Stomach (tissue), 8 donors: ENCODE measurements at regions not wholly inside any gene's neighbourhood (a gene's known extent, or its start where the extent isn't known, plus 50 kb on each side); places are given as distances from the start of the nearest gene placed in this dataset.

ENCODE experiments used
- DNase-seq, 2 donors: peaks; one replicate each; pipeline versions ENCODE4 v3.0.0 to v3.0.0-alpha.2; 2013 to 2019
- H3K27ac ChIP-seq, 5 donors: fragments of 200-600 bp in 4 of 5; sonication (generic) in 4 of 5; one replicate each; pipeline ENCODE4 v1.5.1; 2013 to 2019; ENCODE audit warnings: mild to moderate bottlenecking in 1 of 5, moderate library complexity in 1 of 5
- H3K27me3 ChIP-seq, 3 donors: fragments of 200-600 bp; sonication (generic); one replicate each; pipeline ENCODE4 v1.5.1; 2017 to 2019; ENCODE audit warnings: mixed run types in 1 of 3
- H3K36me3 ChIP-seq, 4 donors: fragments of 200-600 bp; sonication (generic); 1 replicate in 3 of 4; 2 replicates in 1 of 4; pipeline ENCODE4 v1.5.1; 2016 to 2019
- H3K4me1 ChIP-seq, 4 donors: fragments of 200-600 bp; sonication (generic); one replicate each; pipeline ENCODE4 v1.5.1; 2016 to 2019
- H3K4me3 ChIP-seq, 4 donors: fragments of 200-600 bp; sonication (generic) in 3 of 4; one replicate each; pipeline ENCODE4 v1.5.1; 2016 to 2019; ENCODE audit warnings: mild to moderate bottlenecking in 1 of 4
- H3K9me3 ChIP-seq, 4 donors: fragments of 200-600 bp; sonication (generic); one replicate each; pipeline ENCODE4 v1.5.1; 2016 to 2019
- CTCF ChIP-seq, 7 experiments: fragments of 450-650 bp in 4 of 7; fragments of 200-600 bp in 3 of 7; sonication (generic) in 3 of 7; IDR thresholded peaks; one replicate each; pipeline ENCODE4 v1.5.1; 2016 to 2019; ENCODE audit warnings: antibody characterized with exemption in 7 of 7, control low read depth in 2 of 7, mild to moderate bottlenecking in 1 of 7
- EP300 ChIP-seq: sonication (generic); formaldehyde crosslinking; IDR thresholded peaks from one replicate; pipeline ENCODE4 v1.6.1; 2017; ENCODE audit warnings: antibody characterized with exemption
- POLR2A ChIP-seq, 4 donors: fragments of 450-650 bp; IDR thresholded peaks; one replicate each; pipeline ENCODE4 v1.6.1; 2016; ENCODE audit warnings: antibody characterized with exemption in 4 of 4, control low read depth in 2 of 4, mild to moderate bottlenecking in 1 of 4, moderate library complexity in 1 of 4
- POLR2AphosphoS5 ChIP-seq, 3 donors: sonication (generic); formaldehyde crosslinking; IDR thresholded peaks; one replicate each; pipeline ENCODE4 v1.6.1; 2016; ENCODE audit warnings: antibody characterized with exemption in 3 of 3
- WGBS, 5 donors: extraction: QIAGEN DNeasy Blood & Tissue Kit in 3 of 5; methylation state at CpG; one replicate each; pipeline versions ENCODE4 v1.1.5 to v1.1.7; 2013 to 2018; 5-methylcytosine and 5-hydroxymethylcytosine counted together
- intact Hi-C: fragments of 100-400 bp; cut with DNase I; formaldehyde crosslinking; loops from one replicate; pipeline ENCODE4 v1.15.1; 2023; ENCODE audit warnings: low total_unique reads
- donor health status: healthy with polysubstance abuse.
- donor health status: Bipolar disorder and iron deficiency.
- donor health status: healthy.

GRCh38 chr10:43827853-43828252, 179.2 kb upstream of the ZNF32 start:
- H3K9me3 ChIP-seq: no peaks in the 10 kb centered on the region
- no peak overlapping the region for H3K27ac ChIP-seq
- intact Hi-C loops: no loop called here
- no peak overlapping the region for H3K4me3 ChIP-seq
- H3K4me1 ChIP-seq: peaks cover 0 to 18% (median 7%) of the 10 kb centered on the region in 4 donors
- TF ChIP-seq CTCF (IDR thresholded peaks at IDR 0.05) (no peak), EP300 (no peak), POLR2AphosphoS5 (IDR thresholded peaks at IDR 0.05) (no peak), POLR2A (IDR thresholded peaks at IDR 0.05) (no peak)
- H3K36me3 ChIP-seq: no peaks in the 10 kb centered on the region
- no peak for DNase-seq
- no peaks in the 10 kb centered on the region for H3K27me3 ChIP-seq
- WGBS, 5 donors: 85 to 96% (median 93%) methylated on average over 1 of the region's 1 CpG

- Histone ChIP-seq H3K4me1 (peaks cover 0 to 24% (median 14%) of the 10 kb centered on the region in 4 donors), H3K36me3 (no peaks in the 10 kb centered on the region), H3K27ac (peak overlapping the region in 1 of 5 donors; percentile 77), H3K27me3 (no peaks in the 10 kb centered on the region), H3K4me3 (no peak overlapping the region), H3K9me3 (no peaks in the 10 kb centered on the region)
- WGBS, 5 donors: 90 to 95% (median 93%) methylated on average over 14 to 22 of the region's 22 CpGs
- TF ChIP-seq POLR2A (IDR thresholded peaks at IDR 0.05) (no peak), EP300 (no peak)
- intact Hi-C loops: no loop called here
- no peak for DNase-seq
Observed at GRCh38 chr10:43825984-43826383, 177.3 kb upstream of the ZNF32 start.

- no peak for DNase-seq
- WGBS, 5 donors: 95 to 98% (median 96%) methylated on average over 12 to 20 of the region's 20 CpGs
- TF ChIP-seq EP300 (no peak), POLR2AphosphoS5 (IDR thresholded peaks at IDR 0.05) (no peak), CTCF (IDR thresholded peaks at IDR 0.05) (no peak), POLR2A (IDR thresholded peaks at IDR 0.05) (no peak)
- H3K4me1 ChIP-seq: peaks cover 0 to 24% (median 14%) of the 10 kb centered on the region in 4 donors
- no peak overlapping the region for H3K4me3 ChIP-seq
- no peaks in the 10 kb centered on the region for H3K27me3 ChIP-seq
- no peaks in the 10 kb centered on the region for H3K9me3 ChIP-seq
- H3K36me3 ChIP-seq: no peaks in the 10 kb centered on the region
- intact Hi-C loops: no loop called here
- H3K27ac ChIP-seq: peak overlapping the region in 4 of 5 donors; percentile 52 to 77 (median 66)
Observed at GRCh38 chr10:43825421-43825820, 176.7 kb upstream of the ZNF32 start.

- TF ChIP-seq EP300: no peak
- peak; percentile 2 to 29 (median 6) for TF ChIP-seq POLR2AphosphoS5 (IDR thresholded peaks at IDR 0.05)
- H3K4me3 ChIP-seq: no peak overlapping the region
- H3K27ac ChIP-seq: peak overlapping the region in 4 of 5 donors; percentile 52 to 77 (median 66)
- H3K36me3 ChIP-seq: no peaks in the 10 kb centered on the region
- peaks cover 0 to 24% (median 14%) of the 10 kb centered on the region in 4 donors for H3K4me1 ChIP-seq
- H3K9me3 ChIP-seq: no peaks in the 10 kb centered on the region
- intact Hi-C loops: no loop called here
- no peak for DNase-seq
- WGBS, 5 donors: 59 to 83% (median 76%) methylated on average over 7 of the region's 7 CpGs
- H3K27me3 ChIP-seq: no peaks in the 10 kb centered on the region
Observed at GRCh38 chr10:43824934-43825333, 176.3 kb upstream of the ZNF32 start.

- intact Hi-C loops: no loop called here
- H3K27me3 ChIP-seq: no peaks in the 10 kb centered on the region
- H3K4me3 ChIP-seq: no peak overlapping the region
- H3K27ac ChIP-seq: peak overlapping the region in 1 of 5 donors; percentile 27
- 39 to 50% (median 40%) methylated on average over 4 of the region's 4 CpGs for WGBS, 5 donors
- no peaks in the 10 kb centered on the region for H3K36me3 ChIP-seq
- H3K9me3 ChIP-seq: no peaks in the 10 kb centered on the region
- H3K4me1 ChIP-seq: peaks cover 0 to 24% (median 14%) of the 10 kb centered on the region in 4 donors
- TF ChIP-seq CTCF (IDR thresholded peaks at IDR 0.05) (no peak), POLR2AphosphoS5 (IDR thresholded peaks at IDR 0.05) (no peak), POLR2A (IDR thresholded peaks at IDR 0.05) (no peak), EP300 (no peak)
- peak in 1 of 2 donors; percentile 50 for DNase-seq
Observed at GRCh38 chr10:43822631-43823580, 174.2 kb upstream of the ZNF32 start.
